HCT116 (cell line): ENCODE measurements at regions not wholly inside any gene's neighbourhood (a gene's known extent, or its start where the extent isn't known, plus 50 kb on each side); places are given as distances from the start of the nearest gene placed in this dataset.

Experiments
- ATAC-seq: fragments of 200-7000 bp; cut with Tn5 transposase; 2 replicates; pipeline ENCODE4 v1.9.1; 2020; ENCODE audit warnings: mild to moderate bottlenecking, moderate library complexity
- BruUV-seq: library from RNA; stranded (reverse); fragments of 400-500 nt; replicated peaks from 2 replicates; lab custom pipeline; 2021; lab: Mats Ljungman, UMichigan
- CTCF ChIA-PET: fragments of 300-600 bp; sonication (Branson Sonifier 250); formaldehyde crosslinking; loops from one replicate; lab custom pipeline; 2021; ENCODE audit warnings: antibody characterized with exemption; lab: Charles Lee
- POLR2A ChIA-PET: fragments of 300-600, 350-600 bp; sonication (Branson Sonifier 250); formaldehyde crosslinking; loops from one replicate; lab custom pipeline; 2021; ENCODE audit warnings: antibody characterized with exemption; lab: Charles Lee
- RAD21 ChIA-PET, 2 experiments: fragments of 300-600 bp; sonication (Branson Sonifier 250); formaldehyde crosslinking; loops; one replicate each; lab custom pipeline; 2023; ENCODE audit warnings: low total read pairs in 2 of 2; ENCODE audit not compliant: uncharacterized antibody in 2 of 2, unreplicated experiment in 2 of 2, low non-redundant PET in 1 of 2; lab: Charles Lee
- DNase-seq: peaks from one replicate; pipeline ENCODE4 v3.0.0-alpha.2; 2010; ENCODE audit warnings: low read depth, low spot score
- H2AFZ ChIP-seq: fragments of 200-600 bp; shearing (Covaris generic), sonication (generic); 2 replicates; pipeline ENCODE4 v1.6.1; 2017; ENCODE audit warnings: low read depth, mixed run types, mixed read lengths, antibody characterized with exemption, low read length; ENCODE audit not compliant: poor library complexity, severe bottlenecking
- H3K27ac ChIP-seq: 2 replicates; pipeline ENCODE4 v1.5.1; 2012; ENCODE audit warnings: low read depth, low read length
- H3K27me3 ChIP-seq: fragments of 200-600 bp; sonication (generic); 2 replicates; pipeline ENCODE4 v1.6.1; 2016; ENCODE audit warnings: mixed run types, low read length, mixed read lengths; ENCODE audit not compliant: insufficient read depth
- H3K36me3 ChIP-seq, 2 experiments: fragments of 200-500 bp in 1 of 2; fragments of 200-600 bp in 1 of 2; sonication (Bioruptor generic) in 1 of 2; sonication (generic) in 1 of 2; 2 replicates each; pipeline versions ENCODE4 v1.5.1 to v1.6.1; 2014 to 2016; ENCODE audit warnings: low read length in 2 of 2, inconsistent platforms in 1 of 2, mixed read lengths in 1 of 2, mixed run types in 1 of 2; ENCODE audit not compliant: insufficient read depth in 2 of 2, control insufficient read depth in 1 of 2
- H3K4me1 ChIP-seq, 2 experiments: fragments of 200-600 bp in 1 of 2; sonication (generic) in 1 of 2; 2 replicates each; pipeline versions ENCODE4 v1.5.1 to v1.6.1; 2012 to 2017; ENCODE audit warnings: low read length in 2 of 2, inconsistent platforms in 1 of 2, mild to moderate bottlenecking in 1 of 2, mixed read lengths in 1 of 2, mixed run types in 1 of 2, moderate library complexity in 1 of 2; ENCODE audit not compliant: insufficient read depth in 2 of 2, control insufficient read depth in 1 of 2
- H3K4me2 ChIP-seq: fragments of 200-600 bp; sonication (generic); 2 replicates; pipeline ENCODE4 v1.6.1; 2017; ENCODE audit warnings: mixed run types, low read length, mixed read lengths
- H3K4me3 ChIP-seq, 2 experiments: fragments of 200-600 bp in 1 of 2; sonication (generic) in 1 of 2; replicated peaks in 1 of 2; 2 replicates each; pipeline ENCODE4 v1.5.1; 2011 to 2016; ENCODE audit warnings: low read length in 2 of 2, control low read depth in 1 of 2, low read depth in 1 of 2, mild to moderate bottlenecking in 1 of 2, mixed read lengths in 1 of 2, mixed run types in 1 of 2
- H3K79me2 ChIP-seq: fragments of 200-600 bp; sonication (generic); 2 replicates; pipeline ENCODE4 v1.6.1; 2017; ENCODE audit warnings: mild to moderate bottlenecking, mixed run types, low read length, moderate library complexity, mixed read lengths; ENCODE audit not compliant: insufficient read depth
- H3K9ac ChIP-seq: fragments of 200-600 bp; sonication (generic); 2 replicates; pipeline ENCODE4 v1.6.1; 2016; ENCODE audit warnings: low read length, mixed read lengths
- H3K9me2 ChIP-seq: fragments of 200-600 bp; sonication (generic), shearing (Covaris generic); 2 replicates; pipeline ENCODE4 v1.6.1; 2017; ENCODE audit warnings: mixed run types, mild to moderate bottlenecking, moderate library complexity; ENCODE audit not compliant: insufficient read depth
- H3K9me3 ChIP-seq, 2 experiments: fragments of 200-500 bp in 1 of 2; fragments of 200-600 bp in 1 of 2; sonication (Bioruptor generic) in 1 of 2; sonication (generic) in 1 of 2; 2 replicates each; pipeline ENCODE4 v1.6.1; 2014 to 2017; ENCODE audit warnings: low read length in 2 of 2, mixed read lengths in 2 of 2, inconsistent platforms in 1 of 2, low read depth in 1 of 2, mild to moderate bottlenecking in 1 of 2, mixed run types in 1 of 2, moderate library complexity in 1 of 2; ENCODE audit not compliant: control insufficient read depth in 1 of 2, insufficient read depth in 1 of 2
- H4K20me1 ChIP-seq: fragments of 200-600 bp; sonication (generic), shearing (Covaris generic); 2 replicates; pipeline ENCODE4 v1.6.1; 2017; ENCODE audit warnings: mixed run types, mild to moderate bottlenecking, moderate library complexity; ENCODE audit not compliant: insufficient read depth
- CBX3 ChIP-seq: IDR thresholded peaks from 2 replicates; pipeline ENCODE4 v1.6.1; 2012; ENCODE audit warnings: low read depth
- ELF1 ChIP-seq: IDR thresholded peaks from 2 replicates; pipeline ENCODE4 v1.6.1; 2012; ENCODE audit warnings: low read depth, borderline replicate concordance
- EZH2 ChIP-seq: fragments of 200-600 bp; sonication (generic); IDR thresholded peaks from 2 replicates; pipeline ENCODE4 v1.6.1; 2017; ENCODE audit warnings: antibody characterized with exemption, mixed run types
- FOSL1 ChIP-seq: IDR thresholded peaks from 2 replicates; pipeline ENCODE4 v1.6.1; 2012; ENCODE audit warnings: low read depth
- JUND ChIP-seq: IDR thresholded peaks from 2 replicates; pipeline ENCODE4 v1.6.1; 2012
- MAX ChIP-seq: IDR thresholded peaks from 2 replicates; pipeline ENCODE4 v1.6.1; 2012
- POLR2A ChIP-seq: IDR thresholded peaks from 2 replicates; pipeline ENCODE4 v1.7.0; 2011; ENCODE audit warnings: borderline replicate concordance; ENCODE audit not compliant: insufficient read depth, insufficient read length; ENCODE audit errors: extremely low read depth
- RAD21 ChIP-seq: IDR thresholded peaks from 2 replicates; pipeline ENCODE4 v1.6.1; 2012; ENCODE audit warnings: low read depth, mild to moderate bottlenecking
- REST ChIP-seq: IDR thresholded peaks from 2 replicates; pipeline ENCODE4 v1.6.1; 2012; ENCODE audit warnings: low read depth
- ZNF274 ChIP-seq: fragments of 200-500 bp; sonication (Bioruptor generic); IDR thresholded peaks from 2 replicates; pipeline ENCODE4 v1.6.1; 2014; ENCODE audit warnings: mild to moderate bottlenecking, low read depth, low read length, inconsistent platforms
- intact Hi-C: fragments of 100-400 bp; cut with micrococcal nuclease; formaldehyde crosslinking; loops from 2 replicates; pipeline ENCODE4 v1.10.0; 2022
- TF ChIP-seq, protein P1 (sequence below), 3 experiments: fragments of 200-600 bp in 1 of 3; sonication (generic) in 1 of 3; IDR thresholded peaks in 2 of 3; conservative IDR thresholded peaks in 1 of 3; 2 replicates each; pipeline ENCODE4 v1.5.1; 2012 to 2017; ENCODE audit warnings: low read depth in 2 of 3, low read length in 2 of 3, antibody characterized with exemption in 1 of 3, borderline replicate concordance in 1 of 3, control low read depth in 1 of 3, mild to moderate bottlenecking in 1 of 3, mixed read lengths in 1 of 3, mixed run types in 1 of 3, moderate library complexity in 1 of 3; ENCODE audit not compliant: insufficient read depth in 1 of 3

GRCh38 chr1:214898161-214898560, 184.4 kb upstream of the KCNK2 start (continued):
- TF ChIP-seq REST: no peak

GRCh38 chr1:214898718-214899117, 183.8 kb upstream of the KCNK2 start:
- RAD21 ChIA-PET: no interaction called here
- TF ChIP-seq MAX: no peak
- no peak for TF ChIP-seq POLR2A
- TF ChIP-seq FOSL1: no peak
- TF ChIP-seq EZH2: no peak
- no peak for TF ChIP-seq RAD21
- no peak for TF ChIP-seq ELF1
- no peak for TF ChIP-seq JUND
- TF ChIP-seq ZNF274: no peak
- TF ChIP-seq CBX3: no peak
- TF ChIP-seq, protein P1, sequence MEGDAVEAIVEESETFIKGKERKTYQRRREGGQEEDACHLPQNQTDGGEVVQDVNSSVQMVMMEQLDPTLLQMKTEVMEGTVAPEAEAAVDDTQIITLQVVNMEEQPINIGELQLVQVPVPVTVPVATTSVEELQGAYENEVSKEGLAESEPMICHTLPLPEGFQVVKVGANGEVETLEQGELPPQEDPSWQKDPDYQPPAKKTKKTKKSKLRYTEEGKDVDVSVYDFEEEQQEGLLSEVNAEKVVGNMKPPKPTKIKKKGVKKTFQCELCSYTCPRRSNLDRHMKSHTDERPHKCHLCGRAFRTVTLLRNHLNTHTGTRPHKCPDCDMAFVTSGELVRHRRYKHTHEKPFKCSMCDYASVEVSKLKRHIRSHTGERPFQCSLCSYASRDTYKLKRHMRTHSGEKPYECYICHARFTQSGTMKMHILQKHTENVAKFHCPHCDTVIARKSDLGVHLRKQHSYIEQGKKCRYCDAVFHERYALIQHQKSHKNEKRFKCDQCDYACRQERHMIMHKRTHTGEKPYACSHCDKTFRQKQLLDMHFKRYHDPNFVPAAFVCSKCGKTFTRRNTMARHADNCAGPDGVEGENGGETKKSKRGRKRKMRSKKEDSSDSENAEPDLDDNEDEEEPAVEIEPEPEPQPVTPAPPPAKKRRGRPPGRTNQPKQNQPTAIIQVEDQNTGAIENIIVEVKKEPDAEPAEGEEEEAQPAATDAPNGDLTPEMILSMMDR (IDR thresholded peaks at IDR 0.05 in 2 of 3, conservative IDR thresholded peaks at IDR 0.05 in 1 of 3; ENCODE audit: borderline replicate concordance in 1 of 3, insufficient read depth in 1 of 3, low read depth in 2 of 3, low read length in 2 of 3): no peak
- no peak overlapping the region for H3K9ac ChIP-seq
- H3K4me1 ChIP-seq: peaks cover 0 to 22% of the 10 kb centered on the region in 2 experiments; a peak in 2 of 4 replicates
- CTCF ChIA-PET: no interaction called here
- no peaks in the 10 kb centered on the region for H4K20me1 ChIP-seq
- no peak overlapping the region for H3K27ac ChIP-seq
- H3K4me3 ChIP-seq: no peak overlapping the region
- no peaks in the 10 kb centered on the region for H3K9me2 ChIP-seq
- no peak overlapping the region for H2AFZ ChIP-seq
- POLR2A ChIA-PET: no interaction called here
- DNase-seq (no peak), ATAC-seq (no peak)
- no peaks in the 10 kb centered on the region for H3K9me3 ChIP-seq
- H3K4me2 ChIP-seq: no peak overlapping the region
- no TSS peak for BruUV-seq
- H3K27me3 ChIP-seq: no peaks in the 10 kb centered on the region
- no peaks in the 10 kb centered on the region for H3K36me3 ChIP-seq
- intact Hi-C loops: no loop called here
- no peaks in the 10 kb centered on the region for H3K79me2 ChIP-seq
